H9 (cell line): ENCODE measurements at regions not wholly inside any gene's neighbourhood (a gene's known extent, or its start where the extent isn't known, plus 50 kb on each side); places are given as distances from the start of the nearest gene placed in this dataset.

Source experiments
- DNase-seq: peaks from one replicate; pipeline ENCODE4 v3.0.0-alpha.2; 2017
- H2AFZ ChIP-seq: one replicate; pipeline ENCODE4 v1.6.1; 2013; ENCODE audit warnings: mild to moderate bottlenecking, low read length, control low read depth, moderate library complexity
- H2AK5ac ChIP-seq: 2 replicates; pipeline ENCODE4 v1.6.1; 2013; ENCODE audit warnings: low read length, control low read depth, mixed read lengths; ENCODE audit not compliant: insufficient read length
- H2BK120ac ChIP-seq: one replicate; pipeline ENCODE4 v1.6.1; 2013; ENCODE audit warnings: low read depth, mild to moderate bottlenecking, low read length, control low read depth, inconsistent platforms; ENCODE audit not compliant: poor library complexity, severe bottlenecking
- H2BK12ac ChIP-seq: 2 replicates; pipeline ENCODE4 v1.6.1; 2013; ENCODE audit warnings: low read length, control low read depth, mixed read lengths, low read depth; ENCODE audit not compliant: insufficient read length
- H2BK15ac ChIP-seq: 2 replicates; pipeline ENCODE4 v1.6.1; 2013; ENCODE audit warnings: low read depth, low read length, control low read depth
- H2BK20ac ChIP-seq: one replicate; pipeline ENCODE4 v1.6.1; 2013; ENCODE audit warnings: low read depth, mild to moderate bottlenecking, low read length, control low read depth, inconsistent platforms; ENCODE audit not compliant: poor library complexity, severe bottlenecking
- H2BK5ac ChIP-seq: 2 replicates; pipeline ENCODE4 v1.6.1; 2013; ENCODE audit warnings: low read length, control low read depth, mixed read lengths; ENCODE audit not compliant: insufficient read length
- H3K14ac ChIP-seq: 2 replicates; pipeline ENCODE4 v1.6.1; 2013; ENCODE audit warnings: low read length, control low read depth; ENCODE audit not compliant: insufficient read depth
- H3K18ac ChIP-seq: 2 replicates; pipeline ENCODE4 v1.6.1; 2013; ENCODE audit warnings: low read depth, mild to moderate bottlenecking, mixed read lengths, low read length, control low read depth; ENCODE audit not compliant: insufficient read length
- H3K23ac ChIP-seq: 2 replicates; pipeline ENCODE4 v1.6.1; 2013; ENCODE audit warnings: low read length, control low read depth, mixed read lengths, low read depth; ENCODE audit not compliant: insufficient read length
- H3K23me2 ChIP-seq: 2 replicates; pipeline ENCODE4 v1.6.1; 2013; ENCODE audit warnings: low read depth, mild to moderate bottlenecking, mixed read lengths, low read length, control low read depth; ENCODE audit not compliant: insufficient read length, poor library complexity, severe bottlenecking
- H3K27ac ChIP-seq: 2 replicates; pipeline ENCODE4 v1.5.1; 2013; ENCODE audit warnings: low read length, control low read depth, mixed read lengths, low read depth; ENCODE audit not compliant: insufficient read length
- H3K27me3 ChIP-seq: 2 replicates; pipeline ENCODE4 v1.6.1; 2013; ENCODE audit warnings: low read length, control low read depth, inconsistent platforms; ENCODE audit not compliant: insufficient read depth
- H3K4ac ChIP-seq: 2 replicates; pipeline ENCODE4 v1.6.1; 2013; ENCODE audit warnings: low read depth, mild to moderate bottlenecking, control low read depth, inconsistent platforms, low read length, moderate library complexity
- H3K4me1 ChIP-seq: 2 replicates; pipeline ENCODE4 v1.6.1; 2013; ENCODE audit warnings: low read length, control low read depth, inconsistent platforms; ENCODE audit not compliant: insufficient read depth
- H3K4me2 ChIP-seq: 2 replicates; pipeline ENCODE4 v1.6.1; 2013; ENCODE audit warnings: low read length, control low read depth, mixed read lengths; ENCODE audit not compliant: insufficient read length, insufficient read depth
- H3K56ac ChIP-seq: 2 replicates; pipeline ENCODE4 v1.6.1; 2013; ENCODE audit warnings: low read depth, mild to moderate bottlenecking, mixed read lengths, low read length, control low read depth; ENCODE audit not compliant: insufficient read length
- H3K79me1 ChIP-seq: 2 replicates; pipeline ENCODE4 v1.6.1; 2013; ENCODE audit warnings: low read depth, mild to moderate bottlenecking, moderate library complexity, low read length, control low read depth, inconsistent platforms; ENCODE audit not compliant: insufficient read depth, poor library complexity, severe bottlenecking
- H3K79me2 ChIP-seq: 2 replicates; pipeline ENCODE4 v1.6.1; 2013; ENCODE audit warnings: low read length, control low read depth, inconsistent platforms; ENCODE audit not compliant: insufficient read depth
- H3K9ac ChIP-seq: 2 replicates; pipeline ENCODE4 v1.6.1; 2013; ENCODE audit warnings: low read length, control low read depth, mixed read lengths; ENCODE audit not compliant: insufficient read length; ENCODE audit errors: extremely low read depth
- H3K9me3 ChIP-seq: one replicate; pipeline ENCODE4 v1.6.1; 2013; ENCODE audit warnings: low read depth, low read length, inconsistent platforms; ENCODE audit not compliant: control insufficient read depth
- H3T11ph ChIP-seq: one replicate; pipeline ENCODE4 v1.6.1; 2013; ENCODE audit warnings: mild to moderate bottlenecking, low read length, control low read depth, inconsistent platforms
- H4K20me1 ChIP-seq: one replicate; pipeline ENCODE4 v1.6.1; 2013; ENCODE audit not compliant: control insufficient read depth, insufficient read length, insufficient read depth
- H4K5ac ChIP-seq: 2 replicates; pipeline ENCODE4 v1.6.1; 2013; ENCODE audit warnings: low read depth, mild to moderate bottlenecking, mixed read lengths, low read length, control low read depth; ENCODE audit not compliant: insufficient read length
- H4K8ac ChIP-seq: replicated peaks from 2 replicates; pipeline ENCODE4 v1.6.1; 2013; ENCODE audit warnings: low read length, control low read depth, mixed read lengths, low read depth; ENCODE audit not compliant: insufficient read length
- H4K91ac ChIP-seq: 2 replicates; pipeline ENCODE4 v1.6.1; 2013; ENCODE audit warnings: low read depth, mild to moderate bottlenecking, moderate library complexity, mixed read lengths, low read length, control low read depth; ENCODE audit not compliant: insufficient read length
- H3K27ac Mint-ChIP-seq, 3 experiments: 2 replicates in 2 of 3; 3 replicates in 1 of 3; pipeline ENCODE4 v1.8.0; 2020 to 2021; ENCODE audit warnings: mixed read lengths in 3 of 3, mild to moderate bottlenecking in 1 of 3, moderate library complexity in 1 of 3
- H3K27me3 Mint-ChIP-seq: 2 replicates; pipeline ENCODE4 v1.8.0; 2021; ENCODE audit warnings: low read depth, mild to moderate bottlenecking, moderate library complexity, mixed read lengths
- H3K36me3 Mint-ChIP-seq, 3 experiments: 2 replicates in 2 of 3; 3 replicates in 1 of 3; pipeline ENCODE4 v1.8.0; 2020 to 2021; ENCODE audit warnings: low read depth in 3 of 3, mixed read lengths in 3 of 3; ENCODE audit not compliant: insufficient read depth in 1 of 3
- H3K4me1 Mint-ChIP-seq, 2 experiments: 2 replicates each; pipeline ENCODE4 v1.8.0; 2020; ENCODE audit warnings: mixed read lengths in 2 of 2
- H3K4me3 Mint-ChIP-seq, 2 experiments: 2 replicates in 1 of 2; 3 replicates in 1 of 2; pipeline ENCODE4 v1.8.0; 2020 to 2021; ENCODE audit warnings: mild to moderate bottlenecking in 2 of 2, mixed read lengths in 2 of 2, moderate library complexity in 1 of 2
- H3K9me3 Mint-ChIP-seq, 2 experiments: 2 replicates in 1 of 2; 3 replicates in 1 of 2; pipeline ENCODE4 v1.8.0; 2020; ENCODE audit warnings: mild to moderate bottlenecking in 2 of 2, mixed read lengths in 2 of 2, moderate library complexity in 1 of 2
- WGBS: extraction: QIAGEN DNeasy Blood & Tissue Kit; methylation state at CpG from one replicate; pipeline ENCODE4 v1.1.7; 2013; ENCODE audit warnings: missing lambda C conversion rate, low lambda C conversion rate, mixed read lengths; ENCODE audit not compliant: insufficient read length; ENCODE audit errors: extremely low coverage; 5-methylcytosine and 5-hydroxymethylcytosine counted together
- TF ChIP-seq, protein P1 (sequence below): fragments of 200-600 bp; sonication (generic); conservative IDR thresholded peaks from 3 replicates; pipeline ENCODE4 v1.8.0; 2021; ENCODE audit warnings: antibody characterized with exemption, mild to moderate bottlenecking

DNA sequence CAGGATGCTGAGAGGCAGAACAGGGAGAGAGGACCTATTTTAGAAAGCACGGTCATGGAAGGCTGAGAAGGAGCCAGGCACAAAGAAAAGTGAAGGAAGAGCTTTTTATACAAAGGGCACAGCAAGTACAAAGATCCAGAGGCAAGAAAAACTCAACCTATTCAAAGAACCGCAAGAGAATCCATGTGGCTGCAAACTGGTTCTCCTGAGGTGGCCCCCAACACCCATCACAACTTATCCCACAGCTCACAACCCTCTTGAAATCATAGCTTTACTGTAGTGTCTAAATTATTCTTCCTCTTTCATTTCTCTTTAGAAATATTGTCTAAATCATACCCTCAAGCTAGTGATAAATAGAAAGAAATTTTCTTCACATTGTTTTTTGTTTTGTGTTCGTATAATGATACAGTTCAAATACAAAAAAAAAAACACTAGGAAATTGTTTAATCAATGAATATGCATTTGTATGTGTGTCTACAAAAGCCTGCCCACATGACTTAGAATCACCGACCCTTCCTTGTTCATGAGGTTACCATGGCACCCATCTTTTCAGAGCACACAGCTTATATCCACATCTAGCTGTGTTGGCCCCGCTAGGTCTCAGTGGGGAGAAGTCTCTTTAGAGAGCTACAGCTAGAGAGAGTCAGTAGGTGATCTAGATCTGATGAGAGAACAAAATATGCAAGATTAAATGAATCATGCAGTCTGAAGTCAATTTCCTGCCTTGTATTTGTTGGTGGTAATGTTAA is 126.9 kb upstream of the DCLK2 start:
- no peaks in the 10 kb centered on the region; the same call in 1 of the 2 replicates for H3K27me3 Mint-ChIP-seq
- no peak for DNase-seq
- no peak overlapping the region for H3K9ac ChIP-seq
- H3K9me3 ChIP-seq: no peaks in the 10 kb centered on the region
- no peaks in the 10 kb centered on the region for H4K20me1 ChIP-seq
- H2BK120ac ChIP-seq: no peak overlapping the region
- no peak overlapping the region for H3K4ac ChIP-seq
- no peak overlapping the region for H3K56ac ChIP-seq
- H3K36me3 Mint-ChIP-seq: no peaks in the 10 kb centered on the region
- no peak overlapping the region for H2BK20ac ChIP-seq
- H2AK5ac ChIP-seq: no peak overlapping the region
- H3K23ac ChIP-seq: no peak overlapping the region
- H3K79me1 ChIP-seq: no peaks in the 10 kb centered on the region
- no peak overlapping the region for H2BK12ac ChIP-seq
- H3K27me3 ChIP-seq: no peaks in the 10 kb centered on the region
- no peak overlapping the region for H2BK5ac ChIP-seq
- H2BK15ac ChIP-seq: no peak overlapping the region
- H3K9me3 Mint-ChIP-seq: no peaks in the 10 kb centered on the region
- WGBS: no CpG with 5 or more reads among the region's 5 CpGs
- H3K27ac Mint-ChIP-seq: peak overlapping the region in 1 of 3 experiments; percentile 19; a peak in 1 of 7 replicates
- H3K23me2 ChIP-seq: no peaks in the 10 kb centered on the region
- no peak overlapping the region for H4K8ac ChIP-seq
- no peaks in the 10 kb centered on the region for H3K79me2 ChIP-seq
- no peak overlapping the region for H3K27ac ChIP-seq
- no peak overlapping the region for H4K91ac ChIP-seq
- H4K5ac ChIP-seq: no peak overlapping the region
- TF ChIP-seq, protein P1, sequence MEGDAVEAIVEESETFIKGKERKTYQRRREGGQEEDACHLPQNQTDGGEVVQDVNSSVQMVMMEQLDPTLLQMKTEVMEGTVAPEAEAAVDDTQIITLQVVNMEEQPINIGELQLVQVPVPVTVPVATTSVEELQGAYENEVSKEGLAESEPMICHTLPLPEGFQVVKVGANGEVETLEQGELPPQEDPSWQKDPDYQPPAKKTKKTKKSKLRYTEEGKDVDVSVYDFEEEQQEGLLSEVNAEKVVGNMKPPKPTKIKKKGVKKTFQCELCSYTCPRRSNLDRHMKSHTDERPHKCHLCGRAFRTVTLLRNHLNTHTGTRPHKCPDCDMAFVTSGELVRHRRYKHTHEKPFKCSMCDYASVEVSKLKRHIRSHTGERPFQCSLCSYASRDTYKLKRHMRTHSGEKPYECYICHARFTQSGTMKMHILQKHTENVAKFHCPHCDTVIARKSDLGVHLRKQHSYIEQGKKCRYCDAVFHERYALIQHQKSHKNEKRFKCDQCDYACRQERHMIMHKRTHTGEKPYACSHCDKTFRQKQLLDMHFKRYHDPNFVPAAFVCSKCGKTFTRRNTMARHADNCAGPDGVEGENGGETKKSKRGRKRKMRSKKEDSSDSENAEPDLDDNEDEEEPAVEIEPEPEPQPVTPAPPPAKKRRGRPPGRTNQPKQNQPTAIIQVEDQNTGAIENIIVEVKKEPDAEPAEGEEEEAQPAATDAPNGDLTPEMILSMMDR: no peak
- H3K4me3 Mint-ChIP-seq: no peak overlapping the region
- no peak overlapping the region for H3K18ac ChIP-seq
- H2AFZ ChIP-seq: no peak overlapping the region
- peaks cover 0 to 3% of the 10 kb centered on the region in 2 experiments; a peak in 1 of 4 replicates for H3K4me1 Mint-ChIP-seq
- H3T11ph ChIP-seq: no peak overlapping the region
- no peak overlapping the region for H3K4me2 ChIP-seq
- no peak overlapping the region for H3K14ac ChIP-seq
- H3K4me1 ChIP-seq: no peaks in the 10 kb centered on the region
